ENCODE measurements at regions not wholly inside any gene's neighbourhood (a gene's known extent, or its start where the extent isn't known, plus 50 kb on each side); places are given as distances from the start of the nearest gene placed in this dataset.

DNA sequence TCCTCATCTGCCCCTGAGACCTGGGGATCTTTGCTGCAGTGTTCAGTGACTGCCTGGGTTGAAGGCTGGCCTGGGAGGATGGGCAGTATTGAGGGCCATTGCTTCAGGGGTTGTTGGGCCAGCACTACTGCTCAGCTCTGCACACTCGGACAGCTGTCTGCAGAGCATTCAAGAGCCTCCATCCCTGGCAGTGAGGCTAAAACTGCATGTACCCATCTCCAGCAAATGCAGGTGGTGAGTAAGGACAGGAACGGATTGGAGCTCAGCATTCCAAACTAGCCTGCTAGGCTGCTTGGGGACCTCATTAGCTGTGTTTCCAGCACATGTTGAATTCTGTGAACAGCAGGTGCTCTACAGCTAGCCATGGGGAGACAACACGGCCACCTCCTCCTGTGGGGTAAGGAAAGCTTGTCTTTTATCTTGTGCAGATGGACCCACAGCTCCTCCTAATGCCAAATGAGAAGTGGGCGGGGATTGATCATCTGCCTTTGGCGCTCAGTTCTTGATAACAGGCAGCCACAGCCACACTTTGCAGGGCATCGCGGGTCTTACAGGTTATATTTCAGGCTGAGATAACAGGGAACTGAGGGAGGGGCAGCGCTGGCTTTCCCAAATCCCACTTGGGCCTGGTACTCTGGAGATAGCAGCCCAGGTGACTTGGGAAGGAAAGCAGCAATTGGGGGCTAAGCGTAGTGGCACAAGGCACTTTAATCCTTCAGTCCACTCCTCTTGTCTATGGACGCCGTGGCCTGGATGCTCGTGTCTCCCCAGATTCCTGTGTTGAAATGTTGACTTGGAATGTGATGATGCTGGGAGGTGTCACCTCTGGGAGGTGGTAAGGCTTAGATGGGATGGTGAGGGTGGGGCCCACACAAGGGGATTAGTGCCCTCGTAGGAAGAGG, 254.5 kb upstream of the B3GAT1 start (continued):
- TF ChIP-seq, protein P1, sequence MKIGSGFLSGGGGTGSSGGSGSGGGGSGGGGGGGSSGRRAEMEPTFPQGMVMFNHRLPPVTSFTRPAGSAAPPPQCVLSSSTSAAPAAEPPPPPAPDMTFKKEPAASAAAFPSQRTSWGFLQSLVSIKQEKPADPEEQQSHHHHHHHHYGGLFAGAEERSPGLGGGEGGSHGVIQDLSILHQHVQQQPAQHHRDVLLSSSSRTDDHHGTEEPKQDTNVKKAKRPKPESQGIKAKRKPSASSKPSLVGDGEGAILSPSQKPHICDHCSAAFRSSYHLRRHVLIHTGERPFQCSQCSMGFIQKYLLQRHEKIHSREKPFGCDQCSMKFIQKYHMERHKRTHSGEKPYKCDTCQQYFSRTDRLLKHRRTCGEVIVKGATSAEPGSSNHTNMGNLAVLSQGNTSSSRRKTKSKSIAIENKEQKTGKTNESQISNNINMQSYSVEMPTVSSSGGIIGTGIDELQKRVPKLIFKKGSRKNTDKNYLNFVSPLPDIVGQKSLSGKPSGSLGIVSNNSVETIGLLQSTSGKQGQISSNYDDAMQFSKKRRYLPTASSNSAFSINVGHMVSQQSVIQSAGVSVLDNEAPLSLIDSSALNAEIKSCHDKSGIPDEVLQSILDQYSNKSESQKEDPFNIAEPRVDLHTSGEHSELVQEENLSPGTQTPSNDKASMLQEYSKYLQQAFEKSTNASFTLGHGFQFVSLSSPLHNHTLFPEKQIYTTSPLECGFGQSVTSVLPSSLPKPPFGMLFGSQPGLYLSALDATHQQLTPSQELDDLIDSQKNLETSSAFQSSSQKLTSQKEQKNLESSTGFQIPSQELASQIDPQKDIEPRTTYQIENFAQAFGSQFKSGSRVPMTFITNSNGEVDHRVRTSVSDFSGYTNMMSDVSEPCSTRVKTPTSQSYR (CRISPR knock-in tag; IDR thresholded peaks at IDR 0.05), result no peak
- no peak for TF ChIP-seq CDX4 (CRISPR knock-in tag; IDR thresholded peaks at IDR 0.05; ENCODE audit: borderline replicate concordance)
- no peak for TF ChIP-seq KAT7 (CRISPR knock-in tag; IDR thresholded peaks at IDR 0.05; ENCODE audit: borderline replicate concordance)
- TF ChIP-seq ZBTB21 (CRISPR knock-in tag; IDR thresholded peaks at IDR 0.05; ENCODE audit: borderline replicate concordance), result no peak
- TF ChIP-seq MAX (CRISPR knock-in tag; IDR thresholded peaks at IDR 0.05), result no peak
- no peak for TF ChIP-seq GABPB1 (CRISPR knock-in tag; IDR thresholded peaks at IDR 0.05)

DNA sequence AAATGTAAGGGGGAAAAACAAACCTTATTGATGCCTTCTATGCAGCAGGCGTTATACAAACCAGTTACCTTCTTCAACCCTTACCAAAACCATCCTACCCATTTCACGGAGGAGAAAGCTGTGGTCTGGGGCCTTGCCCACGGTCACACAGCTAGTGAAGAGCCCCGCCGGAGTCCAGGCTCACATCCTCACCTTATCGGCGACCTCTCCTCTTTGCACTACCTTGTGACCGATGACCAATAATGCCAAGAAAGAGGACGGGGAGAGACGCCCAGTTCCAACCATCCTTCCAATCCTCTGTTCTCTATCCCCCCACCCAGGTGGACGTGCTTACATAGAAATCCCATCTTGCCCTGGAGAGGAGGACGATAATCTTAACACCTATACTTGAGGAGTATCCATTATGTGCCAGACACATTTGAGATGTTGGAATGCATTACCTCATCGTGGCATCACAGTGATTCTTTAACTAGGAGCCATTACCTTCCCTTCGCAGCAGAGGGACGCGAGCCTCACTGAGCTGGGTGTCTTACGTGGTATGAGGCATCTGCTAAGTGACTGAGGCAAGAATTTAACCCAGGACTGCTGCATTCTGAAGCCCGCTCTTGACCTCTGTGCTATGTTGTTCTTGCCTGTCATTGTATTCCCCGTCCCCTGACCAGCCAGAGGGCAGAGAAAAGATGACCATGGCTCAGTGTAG, 253.7 kb upstream of the B3GAT1 start:
- H3K4me3 Mint-ChIP-seq, result no peak overlapping the region
- no peak for ATAC-seq
- DNase-seq (ENCODE audit: low spot score), result no peak
- TF ChIP-seq RORB (CRISPR knock-in tag; IDR thresholded peaks at IDR 0.05) (no peak), PREB (CRISPR knock-in tag; IDR thresholded peaks at IDR 0.05; ENCODE audit: borderline replicate concordance) (no peak), ARID4B (CRISPR knock-in tag; IDR thresholded peaks at IDR 0.05; ENCODE audit: borderline replicate concordance) (no peak), SMAD3 (CRISPR knock-in tag; IDR thresholded peaks at IDR 0.05; ENCODE audit: borderline replicate concordance) (no peak), MXD4 (CRISPR knock-in tag; IDR thresholded peaks at IDR 0.05; ENCODE audit: borderline replicate concordance) (no peak), ZNF138 (CRISPR knock-in tag; conservative IDR thresholded peaks at IDR 0.05) (no peak), PRRX2 (CRISPR knock-in tag; IDR thresholded peaks at IDR 0.05) (no peak), NFATC4 (CRISPR knock-in tag; IDR thresholded peaks at IDR 0.05) (no peak), MYBL2 (CRISPR knock-in tag; IDR thresholded peaks at IDR 0.05) (no peak), ZNF121 (CRISPR knock-in tag; IDR thresholded peaks at IDR 0.05) (no peak), MAX (CRISPR knock-in tag; IDR thresholded peaks at IDR 0.05) (no peak), USF1 (CRISPR knock-in tag; IDR thresholded peaks at IDR 0.05) (no peak), GRHL2 (CRISPR knock-in tag; IDR thresholded peaks at IDR 0.05; ENCODE audit: insufficient replicate concordance, severe bottlenecking) (no peak)
- TF ChIP-seq, protein P2, sequence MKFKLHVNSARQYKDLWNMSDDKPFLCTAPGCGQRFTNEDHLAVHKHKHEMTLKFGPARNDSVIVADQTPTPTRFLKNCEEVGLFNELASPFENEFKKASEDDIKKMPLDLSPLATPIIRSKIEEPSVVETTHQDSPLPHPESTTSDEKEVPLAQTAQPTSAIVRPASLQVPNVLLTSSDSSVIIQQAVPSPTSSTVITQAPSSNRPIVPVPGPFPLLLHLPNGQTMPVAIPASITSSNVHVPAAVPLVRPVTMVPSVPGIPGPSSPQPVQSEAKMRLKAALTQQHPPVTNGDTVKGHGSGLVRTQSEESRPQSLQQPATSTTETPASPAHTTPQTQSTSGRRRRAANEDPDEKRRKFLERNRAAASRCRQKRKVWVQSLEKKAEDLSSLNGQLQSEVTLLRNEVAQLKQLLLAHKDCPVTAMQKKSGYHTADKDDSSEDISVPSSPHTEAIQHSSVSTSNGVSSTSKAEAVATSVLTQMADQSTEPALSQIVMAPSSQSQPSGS (CRISPR knock-in tag; IDR thresholded peaks at IDR 0.05; ENCODE audit: borderline replicate concordance, low read depth), result no peak
- TF ChIP-seq, protein P3, sequence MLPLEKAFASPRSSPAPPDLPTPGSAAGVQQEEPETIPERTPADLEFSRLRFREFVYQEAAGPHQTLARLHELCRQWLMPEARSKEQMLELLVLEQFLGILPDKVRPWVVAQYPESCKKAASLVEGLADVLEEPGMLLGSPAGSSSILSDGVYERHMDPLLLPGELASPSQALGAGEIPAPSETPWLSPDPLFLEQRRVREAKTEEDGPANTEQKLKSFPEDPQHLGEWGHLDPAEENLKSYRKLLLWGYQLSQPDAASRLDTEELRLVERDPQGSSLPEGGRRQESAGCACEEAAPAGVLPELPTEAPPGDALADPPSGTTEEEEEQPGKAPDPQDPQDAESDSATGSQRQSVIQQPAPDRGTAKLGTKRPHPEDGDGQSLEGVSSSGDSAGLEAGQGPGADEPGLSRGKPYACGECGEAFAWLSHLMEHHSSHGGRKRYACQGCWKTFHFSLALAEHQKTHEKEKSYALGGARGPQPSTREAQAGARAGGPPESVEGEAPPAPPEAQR (CRISPR knock-in tag; IDR thresholded peaks at IDR 0.05), result no peak

More for the DNA sequence above, 253.7 kb upstream of the B3GAT1 start:
- Mint-ChIP-seq H3K27me3 (ENCODE audit: low read depth) (peaks cover 6% of the 10 kb centered on the region), H3K27ac (no peak overlapping the region), H3K9me3 (peaks cover 34% of the 10 kb centered on the region), H3K36me3 (peaks cover 11% of the 10 kb centered on the region), H3K4me1 (peaks cover under 1% of the 10 kb centered on the region; the same call in 1 of the 2 replicates)
- ChIA-PET POLR2A (no interaction called here), CTCF (no interaction called here)

Data from WTC11 (cell line).